Sigmoid colon (tissue), 6 donors: ENCODE measurements at regions not wholly inside any gene's neighbourhood (a gene's known extent, or its start where the extent isn't known, plus 50 kb on each side); places are given as distances from the start of the nearest gene placed in this dataset.

Source experiments
- DNase-seq: peaks from one replicate; pipeline ENCODE4 v3.0.0-alpha.2; 2019
- H3K27ac ChIP-seq, 4 donors: fragments of 200-600 bp; sonication (generic); one replicate each; pipeline ENCODE4 v1.5.1; 2016 to 2019; ENCODE audit warnings: mild to moderate bottlenecking in 1 of 4
- H3K27me3 ChIP-seq, 3 donors: fragments of 200-600 bp; sonication (generic); one replicate each; pipeline ENCODE4 v1.5.1; 2019; ENCODE audit warnings: mild to moderate bottlenecking in 1 of 3
- H3K36me3 ChIP-seq, 4 donors: fragments of 200-600 bp; sonication (generic); one replicate each; pipeline ENCODE4 v1.5.1; 2016 to 2019
- H3K4me1 ChIP-seq, 4 donors: fragments of 200-600 bp; sonication (generic); one replicate each; pipeline ENCODE4 v1.5.1; 2017 to 2019
- H3K4me3 ChIP-seq, 4 donors: fragments of 200-600 bp; sonication (generic); one replicate each; pipeline ENCODE4 v1.5.1; 2017 to 2019; ENCODE audit warnings: mild to moderate bottlenecking in 2 of 4, moderate library complexity in 1 of 4
- H3K9me3 ChIP-seq, 4 donors: fragments of 200-600 bp in 3 of 4; sonication (generic) in 3 of 4; one replicate each; pipeline versions ENCODE4 v1.5.1 to v1.6.1; 2013 to 2019
- EP300 ChIP-seq, 4 donors: sonication (generic); formaldehyde crosslinking; IDR thresholded peaks; one replicate each; pipeline ENCODE4 v1.6.1; 2017; ENCODE audit warnings: antibody characterized with exemption in 4 of 4
- POLR2A ChIP-seq, 2 donors: fragments of 450-650 bp; IDR thresholded peaks; one replicate each; pipeline ENCODE4 v1.6.1; 2016; ENCODE audit warnings: antibody characterized with exemption in 2 of 2, mild to moderate bottlenecking in 2 of 2, moderate library complexity in 2 of 2
- POLR2AphosphoS5 ChIP-seq, 4 donors: sonication (generic); formaldehyde crosslinking; IDR thresholded peaks; one replicate each; pipeline ENCODE4 v1.6.1; 2017; ENCODE audit warnings: antibody characterized with exemption in 4 of 4
- WGBS, 2 donors: extraction: QIAGEN DNeasy Blood & Tissue Kit; methylation state at CpG; one replicate each; pipeline ENCODE4 v1.1.7; 2013; 5-methylcytosine and 5-hydroxymethylcytosine counted together
- intact Hi-C: fragments of 100-400 bp; cut with DNase I; formaldehyde crosslinking; loops from one replicate; pipeline ENCODE4 v1.15.1; 2023
- TF ChIP-seq, protein P1 (sequence below), 4 experiments: fragments of 450-650 bp in 3 of 4; fragments of 200-600 bp in 1 of 4; IDR thresholded peaks; one replicate each; pipeline ENCODE4 v1.5.1; 2016 to 2019; ENCODE audit warnings: antibody characterized with exemption in 4 of 4, mild to moderate bottlenecking in 3 of 4, moderate library complexity in 2 of 4
- donor health status: healthy with polysubstance abuse.
- donor health status: healthy.

DNA sequence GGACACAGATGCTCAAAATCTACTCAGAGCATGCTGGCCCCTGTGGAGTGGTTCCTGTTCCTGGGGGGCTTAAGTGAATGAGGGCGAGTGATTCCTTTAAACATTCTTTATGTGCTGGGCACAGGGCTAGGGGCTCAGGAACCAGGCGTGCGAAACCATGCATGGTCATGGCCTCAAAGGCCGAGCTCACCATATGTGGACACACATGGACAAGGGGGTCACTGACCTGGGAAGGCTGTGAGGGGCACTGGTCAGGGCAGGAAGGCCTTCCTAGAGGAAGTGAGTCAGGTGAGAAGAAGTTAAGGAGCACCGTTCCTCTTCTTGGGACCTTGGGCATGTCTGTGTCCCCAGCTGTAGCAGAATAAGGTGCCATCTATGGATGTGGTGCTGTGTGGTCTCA, 74.6 kb upstream of the BHLHE23 start:
- peaks cover 0 to 18% (median 3%) of the 10 kb centered on the region in 4 donors for H3K9me3 ChIP-seq
- H3K27ac ChIP-seq, result no peak overlapping the region
- H3K4me1 ChIP-seq, result no peaks in the 10 kb centered on the region
- peak; percentile 24 for DNase-seq
- peaks cover 0 to 67% (median 30%) of the 10 kb centered on the region in 3 donors for H3K27me3 ChIP-seq
- intact Hi-C loops, result no loop called here
- WGBS, 2 donors, result 81 to 87% methylated on average over 5 of the region's 5 CpGs
- TF ChIP-seq, protein P1, sequence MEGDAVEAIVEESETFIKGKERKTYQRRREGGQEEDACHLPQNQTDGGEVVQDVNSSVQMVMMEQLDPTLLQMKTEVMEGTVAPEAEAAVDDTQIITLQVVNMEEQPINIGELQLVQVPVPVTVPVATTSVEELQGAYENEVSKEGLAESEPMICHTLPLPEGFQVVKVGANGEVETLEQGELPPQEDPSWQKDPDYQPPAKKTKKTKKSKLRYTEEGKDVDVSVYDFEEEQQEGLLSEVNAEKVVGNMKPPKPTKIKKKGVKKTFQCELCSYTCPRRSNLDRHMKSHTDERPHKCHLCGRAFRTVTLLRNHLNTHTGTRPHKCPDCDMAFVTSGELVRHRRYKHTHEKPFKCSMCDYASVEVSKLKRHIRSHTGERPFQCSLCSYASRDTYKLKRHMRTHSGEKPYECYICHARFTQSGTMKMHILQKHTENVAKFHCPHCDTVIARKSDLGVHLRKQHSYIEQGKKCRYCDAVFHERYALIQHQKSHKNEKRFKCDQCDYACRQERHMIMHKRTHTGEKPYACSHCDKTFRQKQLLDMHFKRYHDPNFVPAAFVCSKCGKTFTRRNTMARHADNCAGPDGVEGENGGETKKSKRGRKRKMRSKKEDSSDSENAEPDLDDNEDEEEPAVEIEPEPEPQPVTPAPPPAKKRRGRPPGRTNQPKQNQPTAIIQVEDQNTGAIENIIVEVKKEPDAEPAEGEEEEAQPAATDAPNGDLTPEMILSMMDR (IDR thresholded peaks at IDR 0.05), result no peak
- no peak for TF ChIP-seq EP300 (IDR thresholded peaks at IDR 0.05)
- no peak for TF ChIP-seq POLR2AphosphoS5 (IDR thresholded peaks at IDR 0.05)
- no peak for TF ChIP-seq POLR2A (IDR thresholded peaks at IDR 0.05)
- H3K4me3 ChIP-seq, result no peak overlapping the region
- H3K36me3 ChIP-seq, result no peaks in the 10 kb centered on the region

DNA sequence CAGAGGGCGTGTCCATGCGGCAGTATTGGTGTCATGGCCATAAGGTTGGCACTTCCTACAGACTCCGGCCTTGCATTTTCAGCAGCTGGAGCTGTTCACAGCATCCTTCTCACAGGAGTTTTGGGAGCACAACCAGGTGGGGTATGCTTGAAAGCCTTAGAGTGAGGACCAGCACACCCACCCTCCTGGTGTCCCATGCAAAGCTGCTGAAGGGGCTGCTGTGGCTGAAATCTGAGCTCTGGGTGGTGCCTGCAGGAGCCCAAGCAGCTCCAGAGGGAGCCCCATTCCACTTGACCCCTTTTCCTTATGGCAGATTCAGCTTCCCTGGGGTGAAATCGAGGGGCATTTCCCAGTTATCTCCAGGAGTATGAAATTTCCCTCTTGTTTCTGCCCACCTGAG, 74.0 kb upstream of the BHLHE23 start:
- DNase-seq, result no peak
- peaks cover 0 to 18% (median 4%) of the 10 kb centered on the region in 4 donors for H3K9me3 ChIP-seq
- no peaks in the 10 kb centered on the region for H3K36me3 ChIP-seq
- intact Hi-C loops, result no loop called here
- TF ChIP-seq EP300 (IDR thresholded peaks at IDR 0.05), result no peak
- no peak for TF ChIP-seq POLR2A (IDR thresholded peaks at IDR 0.05)
- TF ChIP-seq POLR2AphosphoS5 (IDR thresholded peaks at IDR 0.05), result no peak
- TF ChIP-seq, protein P1 (IDR thresholded peaks at IDR 0.05), result no peak
- H3K4me1 ChIP-seq, result no peaks in the 10 kb centered on the region
- no peak overlapping the region for H3K27ac ChIP-seq
- 61 to 76% methylated on average over 4 of the region's 4 CpGs for WGBS, 2 donors
- peaks cover 0 to 69% (median 30%) of the 10 kb centered on the region in 3 donors for H3K27me3 ChIP-seq
- no peak overlapping the region for H3K4me3 ChIP-seq

- Histone ChIP-seq H3K27me3 (peaks cover 0 to 66% (median 30%) of the 10 kb centered on the region in 3 donors), H3K9me3 (peaks cover 0 to 18% (median 4%) of the 10 kb centered on the region in 4 donors), H3K4me1 (no peaks in the 10 kb centered on the region), H3K4me3 (no peak overlapping the region), H3K36me3 (no peaks in the 10 kb centered on the region), H3K27ac (no peak overlapping the region)
- 83 to 85% methylated on average over 10 of the region's 10 CpGs for WGBS, 2 donors
- intact Hi-C loops, result no loop called here
- peak; percentile 51 for DNase-seq
- TF ChIP-seq POLR2AphosphoS5 (IDR thresholded peaks at IDR 0.05), result no peak
These were observed 73.6 kb upstream of the BHLHE23 start for GRCh38 chr20:63080411-63080810.

GRCh38 chr20:63079971-63080370, 73.2 kb upstream of the BHLHE23 start:
- WGBS, 2 donors, result 52 to 54% methylated on average over 2 of the region's 2 CpGs
- Histone ChIP-seq H3K9me3 (peaks cover 0 to 18% (median 4%) of the 10 kb centered on the region in 4 donors), H3K27ac (no peak overlapping the region), H3K27me3 (peaks cover 0 to 66% (median 30%) of the 10 kb centered on the region in 3 donors), H3K36me3 (no peaks in the 10 kb centered on the region), H3K4me3 (no peak overlapping the region), H3K4me1 (no peaks in the 10 kb centered on the region)
- intact Hi-C loops, result no loop called here
- peak; percentile 25 for DNase-seq
- TF ChIP-seq POLR2AphosphoS5 (IDR thresholded peaks at IDR 0.05), result no peak
- no peak for TF ChIP-seq POLR2A (IDR thresholded peaks at IDR 0.05)
- TF ChIP-seq EP300 (IDR thresholded peaks at IDR 0.05), result no peak
- TF ChIP-seq, protein P1 (IDR thresholded peaks at IDR 0.05), result no peak

DNA sequence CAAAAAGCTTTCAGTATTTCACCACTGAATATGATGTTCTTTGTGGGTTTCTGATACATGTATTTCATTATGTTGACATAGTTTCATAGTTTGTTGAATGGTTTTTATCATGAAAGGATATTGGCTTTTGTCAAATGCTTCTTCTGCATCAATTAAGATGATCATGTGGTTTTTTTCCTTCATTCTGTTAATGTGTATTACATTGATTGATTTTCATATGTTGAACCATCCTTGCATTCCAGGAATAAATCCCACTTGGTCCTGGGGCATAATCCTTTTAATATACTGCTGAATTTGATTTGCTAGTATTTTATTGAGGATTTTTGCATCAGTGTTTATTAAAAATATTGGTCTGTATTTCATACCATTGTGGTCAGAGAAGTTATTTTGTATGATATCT, 70.9 kb upstream of the BHLHE23 start:
- H3K4me1 ChIP-seq, result no peaks in the 10 kb centered on the region
- TF ChIP-seq, protein P1 (IDR thresholded peaks at IDR 0.05), result no peak
- TF ChIP-seq POLR2A (IDR thresholded peaks at IDR 0.05) (no peak), POLR2AphosphoS5 (IDR thresholded peaks at IDR 0.05) (no peak), EP300 (IDR thresholded peaks at IDR 0.05) (no peak)
- H3K27ac ChIP-seq, result no peak overlapping the region
- no peak overlapping the region for H3K4me3 ChIP-seq
- H3K9me3 ChIP-seq, result peaks cover 0 to 18% (median 4%) of the 10 kb centered on the region in 4 donors
- H3K27me3 ChIP-seq, result peaks cover 5 to 64% (median 37%) of the 10 kb centered on the region in 3 donors
- no peaks in the 10 kb centered on the region for H3K36me3 ChIP-seq
- intact Hi-C loops, result no loop called here
- DNase-seq, result no peak
